ENCODE measurements at regions not wholly inside any gene's neighbourhood (a gene's known extent, or its start where the extent isn't known, plus 50 kb on each side); places are given as distances from the start of the nearest gene placed in this dataset.

DNA sequence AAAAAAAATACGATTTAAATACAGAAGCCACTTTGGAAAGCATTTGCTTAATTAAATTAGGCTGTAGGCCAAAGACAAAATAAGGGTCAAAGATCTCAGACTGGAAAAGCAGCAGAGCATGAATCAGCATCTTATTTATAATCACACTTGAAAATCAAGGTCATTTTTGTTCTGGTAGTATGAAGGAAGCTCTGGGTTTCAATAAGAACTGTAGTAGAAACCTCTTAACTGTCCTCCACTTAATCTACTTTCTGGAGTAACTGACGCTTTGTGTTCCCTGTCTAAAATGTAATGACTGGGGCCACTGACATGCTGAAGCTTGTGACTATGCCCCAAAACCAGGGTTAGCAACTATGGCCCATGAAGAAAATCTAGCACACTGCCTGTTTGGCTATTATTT is 450.7 kb upstream of the ZP4 start:
- TF ChIP-seq, protein P1, sequence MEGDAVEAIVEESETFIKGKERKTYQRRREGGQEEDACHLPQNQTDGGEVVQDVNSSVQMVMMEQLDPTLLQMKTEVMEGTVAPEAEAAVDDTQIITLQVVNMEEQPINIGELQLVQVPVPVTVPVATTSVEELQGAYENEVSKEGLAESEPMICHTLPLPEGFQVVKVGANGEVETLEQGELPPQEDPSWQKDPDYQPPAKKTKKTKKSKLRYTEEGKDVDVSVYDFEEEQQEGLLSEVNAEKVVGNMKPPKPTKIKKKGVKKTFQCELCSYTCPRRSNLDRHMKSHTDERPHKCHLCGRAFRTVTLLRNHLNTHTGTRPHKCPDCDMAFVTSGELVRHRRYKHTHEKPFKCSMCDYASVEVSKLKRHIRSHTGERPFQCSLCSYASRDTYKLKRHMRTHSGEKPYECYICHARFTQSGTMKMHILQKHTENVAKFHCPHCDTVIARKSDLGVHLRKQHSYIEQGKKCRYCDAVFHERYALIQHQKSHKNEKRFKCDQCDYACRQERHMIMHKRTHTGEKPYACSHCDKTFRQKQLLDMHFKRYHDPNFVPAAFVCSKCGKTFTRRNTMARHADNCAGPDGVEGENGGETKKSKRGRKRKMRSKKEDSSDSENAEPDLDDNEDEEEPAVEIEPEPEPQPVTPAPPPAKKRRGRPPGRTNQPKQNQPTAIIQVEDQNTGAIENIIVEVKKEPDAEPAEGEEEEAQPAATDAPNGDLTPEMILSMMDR (IDR thresholded peaks at IDR 0.05; ENCODE audit: borderline replicate concordance, extremely low read depth, low read length, poor library complexity, severe bottlenecking) = no peak
- no peak for TF ChIP-seq EZH2 (IDR thresholded peaks at IDR 0.05; ENCODE audit: borderline replicate concordance, low read depth, low read length, severe bottlenecking)
- ATAC-seq (ENCODE audit: insufficient read depth, low read depth) = no peak

GRCh38 chr1:238340989-238341388 is 450.3 kb upstream of the ZP4 start:
- Histone ChIP-seq H3K9me3 (ENCODE audit: insufficient read depth, low read length, severe bottlenecking) (no peaks in the 10 kb centered on the region), H3K9ac (ENCODE audit: low read depth, low read length) (no peak overlapping the region), H3K4me1 (ENCODE audit: insufficient read depth, low read length) (no peaks in the 10 kb centered on the region), H3K4me2 (ENCODE audit: insufficient read depth, low read length) (no peak overlapping the region), H3K4me3 (ENCODE audit: low read depth in 1 of 2, low read length in 2 of 2) (no peak overlapping the region), H3K79me2 (ENCODE audit: insufficient read depth, low read length) (no peaks in the 10 kb centered on the region), H4K20me1 (ENCODE audit: insufficient read depth, low read length) (no peaks in the 10 kb centered on the region), H2AFZ (ENCODE audit: low read depth, low read length) (no peak overlapping the region), H3K36me3 (ENCODE audit: insufficient read depth, low read length) (no peaks in the 10 kb centered on the region), H3K27ac (ENCODE audit: low read length) (no peak overlapping the region), H3K27me3 (ENCODE audit: insufficient read depth, low read length, poor library complexity) (no peaks in the 10 kb centered on the region)
- TF ChIP-seq, protein P1 (IDR thresholded peaks at IDR 0.05; ENCODE audit: borderline replicate concordance, extremely low read depth, low read length, poor library complexity, severe bottlenecking) = no peak
- no peak for TF ChIP-seq EZH2 (IDR thresholded peaks at IDR 0.05; ENCODE audit: borderline replicate concordance, low read depth, low read length, severe bottlenecking)
- ATAC-seq (ENCODE audit: insufficient read depth, low read depth) = no peak
- no peak for DNase-seq

More for the DNA sequence above, 450.7 kb upstream of the ZP4 start:
- Histone ChIP-seq H3K27ac (ENCODE audit: low read length) (no peak overlapping the region), H3K9me3 (ENCODE audit: insufficient read depth, low read length, severe bottlenecking) (no peaks in the 10 kb centered on the region), H3K79me2 (ENCODE audit: insufficient read depth, low read length) (no peaks in the 10 kb centered on the region), H3K36me3 (ENCODE audit: insufficient read depth, low read length) (no peaks in the 10 kb centered on the region), H2AFZ (ENCODE audit: low read depth, low read length) (no peak overlapping the region), H3K4me1 (ENCODE audit: insufficient read depth, low read length) (no peaks in the 10 kb centered on the region), H3K27me3 (ENCODE audit: insufficient read depth, low read length, poor library complexity) (no peaks in the 10 kb centered on the region), H3K9ac (ENCODE audit: low read depth, low read length) (no peak overlapping the region), H3K4me3 (ENCODE audit: low read depth in 1 of 2, low read length in 2 of 2) (no peak overlapping the region), H4K20me1 (ENCODE audit: insufficient read depth, low read length) (no peaks in the 10 kb centered on the region), H3K4me2 (ENCODE audit: insufficient read depth, low read length) (no peak overlapping the region)
- no peak for DNase-seq

- Histone ChIP-seq H3K27me3 (ENCODE audit: insufficient read depth, low read length, poor library complexity) (no peaks in the 10 kb centered on the region), H3K4me3 (ENCODE audit: low read depth in 1 of 2, low read length in 2 of 2) (no peak overlapping the region), H3K27ac (ENCODE audit: low read length) (no peak overlapping the region), H4K20me1 (ENCODE audit: insufficient read depth, low read length) (no peaks in the 10 kb centered on the region), H3K4me2 (ENCODE audit: insufficient read depth, low read length) (no peak overlapping the region), H3K4me1 (ENCODE audit: insufficient read depth, low read length) (no peaks in the 10 kb centered on the region), H2AFZ (ENCODE audit: low read depth, low read length) (no peak overlapping the region), H3K9ac (ENCODE audit: low read depth, low read length) (no peak overlapping the region), H3K79me2 (ENCODE audit: insufficient read depth, low read length) (no peaks in the 10 kb centered on the region), H3K9me3 (ENCODE audit: insufficient read depth, low read length, severe bottlenecking) (no peaks in the 10 kb centered on the region), H3K36me3 (ENCODE audit: insufficient read depth, low read length) (no peaks in the 10 kb centered on the region)
- no peak for DNase-seq
- TF ChIP-seq, protein P1 (IDR thresholded peaks at IDR 0.05; ENCODE audit: borderline replicate concordance, extremely low read depth, low read length, poor library complexity, severe bottlenecking) = no peak
- no peak for TF ChIP-seq EZH2 (IDR thresholded peaks at IDR 0.05; ENCODE audit: borderline replicate concordance, low read depth, low read length, severe bottlenecking)
- ATAC-seq (ENCODE audit: insufficient read depth, low read depth) = no peak
These were observed 445.8 kb upstream of the ZP4 start for GRCh38 chr1:238336531-238336930.

DNA sequence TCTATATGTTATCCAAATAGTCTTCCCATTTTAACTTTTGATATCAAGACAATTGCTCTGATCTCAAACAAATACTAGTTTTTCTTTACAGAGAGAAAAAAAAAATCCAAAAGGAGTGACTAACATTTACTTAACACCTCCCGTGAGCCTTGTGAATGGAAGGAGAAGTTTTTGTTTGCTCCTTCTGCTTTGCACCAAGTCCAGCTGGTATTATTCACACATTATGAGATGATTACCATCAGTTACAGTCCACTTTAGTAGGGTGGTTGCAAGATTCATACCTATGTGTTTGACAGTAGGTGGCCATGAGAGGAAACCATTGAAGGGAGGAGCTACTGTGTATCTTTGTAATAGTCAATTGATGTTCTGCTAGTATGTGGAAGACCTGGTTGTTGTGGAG is 443.4 kb upstream of the ZP4 start:
- Histone ChIP-seq H3K27ac (ENCODE audit: low read length) (no peak overlapping the region), H3K36me3 (ENCODE audit: insufficient read depth, low read length) (no peaks in the 10 kb centered on the region), H3K9ac (ENCODE audit: low read depth, low read length) (no peak overlapping the region), H3K4me3 (ENCODE audit: low read depth in 1 of 2, low read length in 2 of 2) (no peak overlapping the region), H3K4me2 (ENCODE audit: insufficient read depth, low read length) (no peak overlapping the region), H2AFZ (ENCODE audit: low read depth, low read length) (no peak overlapping the region), H3K4me1 (ENCODE audit: insufficient read depth, low read length) (no peaks in the 10 kb centered on the region), H4K20me1 (ENCODE audit: insufficient read depth, low read length) (no peaks in the 10 kb centered on the region), H3K79me2 (ENCODE audit: insufficient read depth, low read length) (no peaks in the 10 kb centered on the region), H3K27me3 (ENCODE audit: insufficient read depth, low read length, poor library complexity) (no peaks in the 10 kb centered on the region), H3K9me3 (ENCODE audit: insufficient read depth, low read length, severe bottlenecking) (no peaks in the 10 kb centered on the region)
- TF ChIP-seq, protein P1 (IDR thresholded peaks at IDR 0.05; ENCODE audit: borderline replicate concordance, extremely low read depth, low read length, poor library complexity, severe bottlenecking) = no peak
- no peak for TF ChIP-seq EZH2 (IDR thresholded peaks at IDR 0.05; ENCODE audit: borderline replicate concordance, low read depth, low read length, severe bottlenecking)
- ATAC-seq (ENCODE audit: insufficient read depth, low read depth) (no peak), DNase-seq (no peak)

Data from DND-41 (cell line).